Heart right ventricle (tissue), 16 donors: ENCODE measurements at regions not wholly inside any gene's neighbourhood (a gene's known extent, or its start where the extent isn't known, plus 50 kb on each side); places are given as distances from the start of the nearest gene placed in this dataset.

Experiments used
- ATAC-seq, 8 donors: fragments of 200-7000 bp; cut with Tn5 transposase; one replicate each; pipeline ENCODE4 v1.9.1; 2020; ENCODE audit warnings: mild to moderate bottlenecking in 8 of 8, moderate library complexity in 8 of 8, moderate number of reproducible peaks in 1 of 8
- DNase-seq, 2 donors: peaks; one replicate each; pipeline ENCODE4 v3.0.0-alpha.2; 2020
- H3K27ac ChIP-seq, 10 donors: fragments of 200-600 bp; sonication (generic) in 2 of 10; one replicate each; pipeline versions ENCODE4 v1.5.0 to v1.8.0; 2020 to 2022; ENCODE audit warnings: mild to moderate bottlenecking in 3 of 10
- H3K27me3 ChIP-seq, 7 donors: fragments of 200-600 bp; one replicate each; pipeline ENCODE4 v1.8.0; 2021 to 2022; ENCODE audit warnings: mild to moderate bottlenecking in 2 of 7
- H3K36me3 ChIP-seq, 9 donors: fragments of 200-600 bp; sonication (generic) in 1 of 9; one replicate each; pipeline versions ENCODE4 v1.5.0 to v1.8.0; 2020 to 2022; ENCODE audit warnings: mild to moderate bottlenecking in 2 of 9
- H3K4me1 ChIP-seq, 9 donors: fragments of 200-600 bp; sonication (generic) in 1 of 9; one replicate each; pipeline versions ENCODE4 v1.5.0 to v1.8.0; 2020 to 2022; ENCODE audit warnings: mild to moderate bottlenecking in 4 of 9
- H3K4me3 ChIP-seq, 10 donors: fragments of 200-600 bp; sonication (generic) in 2 of 10; one replicate each; pipeline versions ENCODE4 v1.5.0 to v1.8.0; 2020 to 2022; ENCODE audit warnings: mild to moderate bottlenecking in 7 of 10, moderate library complexity in 2 of 10
- H3K9me3 ChIP-seq, 11 donors: fragments of 200-600 bp in 10 of 11; sonication (generic) in 2 of 11; one replicate each; pipeline versions ENCODE4 v1.5.0 to v1.8.0; 2013 to 2022; ENCODE audit warnings: mild to moderate bottlenecking in 2 of 11, control low read depth in 1 of 11, moderate library complexity in 1 of 11
- WGBS, 2 donors: extraction: QIAGEN DNeasy Blood & Tissue Kit; methylation state at CpG; one replicate each; pipeline ENCODE4 v1.1.7; 2013; ENCODE audit warnings: inconsistent platforms in 1 of 2; 5-methylcytosine and 5-hydroxymethylcytosine counted together
- intact Hi-C, 10 donors: fragments of 100-400 bp; cut with DNase I; formaldehyde crosslinking; loops; one replicate each; pipeline versions ENCODE4 v1.11.1 to v1.14.2; 2022
- TF ChIP-seq, protein P1 (sequence below), 9 donors: fragments of 200-600 bp; sonication (generic) in 2 of 9; IDR thresholded peaks; one replicate each; pipeline versions ENCODE4 v1.5.0 to v1.8.0; 2021 to 2022; ENCODE audit warnings: antibody characterized with exemption in 9 of 9, mild to moderate bottlenecking in 5 of 9, moderate library complexity in 1 of 9
- donor health status: Arrhythmogenic right ventricular cardiomyopathy.
- donor health status: ischemic (EF 13 %, LVEDD 7.1; RV severe dilation, severe dysfunction).
- donor health status: healthy with polysubstance abuse.
- donor health status: DM: no; HTN: yes; CAD: no.
- donor health status: DM: no; HTN: no; CAD: no.
- donor health status: ischemic (EF 25% LVEDD 6.9; RV normal size, moderate dysfunction).
- donor health status: ischemic (EF 25% LVEDD 5.7; RV mildly dilated, moderate dysfunction).
- donor health status: healthy.
- donor health status: DM: yes; HTN: yes; CAD: no.
- donor health status: Ischemic cardiomyopathy.
- donor health status: ischemic (EF 35%, LVEDD 5.7; RV mildly dilated, moderate dysfunction).
- donor health status: nonischemic (EF 11% LVEDD 7.7; RV severe dilation, severe dysfunction).
- donor health status: DM: yes; HTN: yes; CAD: no.
- donor health status: PGD.
- donor health status: ischemic (EF 29% LVEDD 5.4; RV normal size, mild dysfunction).
- donor health status: nonischemic (EF 23%, LVEDD 6.1; RV moderate dilation, normal function).

GRCh38 chr18:28682912-28683311, 506.0 kb upstream of the CDH2 start:
- H3K9me3 ChIP-seq = no peaks in the 10 kb centered on the region
- H3K4me3 ChIP-seq = no peak overlapping the region
- no peaks in the 10 kb centered on the region for H3K27me3 ChIP-seq
- H3K36me3 ChIP-seq = no peaks in the 10 kb centered on the region
- intact Hi-C loops = no loop called here
- H3K27ac ChIP-seq = no peak overlapping the region
- TF ChIP-seq, protein P1, sequence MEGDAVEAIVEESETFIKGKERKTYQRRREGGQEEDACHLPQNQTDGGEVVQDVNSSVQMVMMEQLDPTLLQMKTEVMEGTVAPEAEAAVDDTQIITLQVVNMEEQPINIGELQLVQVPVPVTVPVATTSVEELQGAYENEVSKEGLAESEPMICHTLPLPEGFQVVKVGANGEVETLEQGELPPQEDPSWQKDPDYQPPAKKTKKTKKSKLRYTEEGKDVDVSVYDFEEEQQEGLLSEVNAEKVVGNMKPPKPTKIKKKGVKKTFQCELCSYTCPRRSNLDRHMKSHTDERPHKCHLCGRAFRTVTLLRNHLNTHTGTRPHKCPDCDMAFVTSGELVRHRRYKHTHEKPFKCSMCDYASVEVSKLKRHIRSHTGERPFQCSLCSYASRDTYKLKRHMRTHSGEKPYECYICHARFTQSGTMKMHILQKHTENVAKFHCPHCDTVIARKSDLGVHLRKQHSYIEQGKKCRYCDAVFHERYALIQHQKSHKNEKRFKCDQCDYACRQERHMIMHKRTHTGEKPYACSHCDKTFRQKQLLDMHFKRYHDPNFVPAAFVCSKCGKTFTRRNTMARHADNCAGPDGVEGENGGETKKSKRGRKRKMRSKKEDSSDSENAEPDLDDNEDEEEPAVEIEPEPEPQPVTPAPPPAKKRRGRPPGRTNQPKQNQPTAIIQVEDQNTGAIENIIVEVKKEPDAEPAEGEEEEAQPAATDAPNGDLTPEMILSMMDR (IDR thresholded peaks at IDR 0.05) = no peak
- no peak for DNase-seq
- H3K4me1 ChIP-seq = no peaks in the 10 kb centered on the region
- no peak for ATAC-seq

DNA sequence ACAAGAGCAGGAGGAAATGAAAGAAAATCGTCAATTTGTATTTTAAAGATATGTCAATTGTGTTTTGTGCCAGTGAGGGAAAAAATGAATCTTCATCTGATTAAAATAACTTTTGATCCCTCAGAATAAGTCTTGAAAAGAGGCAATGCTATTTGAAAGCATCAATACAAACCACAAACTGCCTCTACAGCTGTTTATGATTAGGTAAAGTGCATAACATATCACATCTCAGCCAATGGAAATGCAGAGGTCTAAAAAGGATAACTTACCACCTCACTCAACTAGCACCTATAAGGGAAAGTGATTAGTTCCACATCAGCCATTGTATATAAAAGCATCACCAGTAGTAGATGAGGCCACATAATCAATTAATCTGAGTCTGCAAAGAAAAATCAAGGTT, 492.2 kb upstream of the CDH2 start:
- no peak for ATAC-seq
- WGBS, 2 donors = 84 to 94% methylated on average over 1 of the region's 1 CpG

DNA sequence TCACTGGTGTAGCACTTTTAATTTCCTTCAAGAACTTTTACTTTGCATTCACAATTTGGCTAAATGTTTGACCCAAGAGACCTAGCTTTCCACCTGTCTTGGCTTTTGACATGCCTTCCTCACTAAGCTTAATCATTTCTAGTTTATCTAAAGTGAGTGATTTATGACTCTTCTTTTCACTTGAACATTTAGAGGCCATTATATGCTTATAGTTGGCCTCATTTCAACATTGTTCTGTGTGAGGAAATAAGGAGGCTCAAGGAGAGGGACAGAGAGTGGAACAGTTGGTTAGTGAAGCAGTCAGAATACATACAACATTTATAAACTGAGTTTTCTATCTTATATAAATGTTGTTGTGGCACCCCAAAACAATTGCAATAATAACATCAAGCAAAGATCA, 489.3 kb upstream of the CDH2 start:
- TF ChIP-seq, protein P1 (IDR thresholded peaks at IDR 0.05) = no peak
- no peak overlapping the region for H3K27ac ChIP-seq
- H3K36me3 ChIP-seq = no peaks in the 10 kb centered on the region
- no peaks in the 10 kb centered on the region for H3K27me3 ChIP-seq
- H3K9me3 ChIP-seq = peaks cover 0 to 5% (median 0%) of the 10 kb centered on the region in 11 donors
- H3K4me1 ChIP-seq = no peaks in the 10 kb centered on the region
- intact Hi-C loops = no loop called here
- no peak for ATAC-seq
- no peak for DNase-seq
- H3K4me3 ChIP-seq = no peak overlapping the region

More for the DNA sequence above, 492.2 kb upstream of the CDH2 start:
- Histone ChIP-seq H3K27me3 (no peaks in the 10 kb centered on the region), H3K4me1 (no peaks in the 10 kb centered on the region), H3K4me3 (no peak overlapping the region), H3K36me3 (no peaks in the 10 kb centered on the region), H3K9me3 (peaks cover 0 to 5% (median 0%) of the 10 kb centered on the region in 11 donors), H3K27ac (no peak overlapping the region)
- DNase-seq = no peak
- intact Hi-C loops = no loop called here
- TF ChIP-seq, protein P1 (IDR thresholded peaks at IDR 0.05) = no peak

DNA sequence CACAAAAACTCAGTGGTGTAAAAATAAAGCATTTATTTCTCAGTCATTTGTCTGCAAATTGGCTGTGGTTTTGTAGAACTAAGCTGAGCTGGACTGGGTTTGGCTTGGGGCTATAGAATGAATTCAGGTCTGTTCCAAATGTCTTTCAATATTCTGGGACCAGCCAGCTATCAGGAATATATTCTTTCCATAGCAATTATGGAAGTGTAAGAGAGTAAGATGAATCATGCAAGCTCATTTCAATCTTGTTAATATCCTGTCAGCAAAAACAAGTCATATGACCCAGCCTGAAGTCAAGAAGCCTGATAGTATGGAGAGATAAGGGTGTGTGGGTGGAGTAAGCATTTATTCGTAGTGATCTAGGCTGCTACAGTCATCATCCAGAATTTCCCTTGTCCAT, 481.0 kb upstream of the CDH2 start:
- peaks cover 0 to 3% (median 0%) of the 10 kb centered on the region in 11 donors for H3K9me3 ChIP-seq
- DNase-seq (no peak), ATAC-seq (no peak)
- WGBS, 2 donors = 27 to 35% methylated on average over 1 of the region's 1 CpG
- H3K4me3 ChIP-seq = no peak overlapping the region
- H3K27me3 ChIP-seq = no peaks in the 10 kb centered on the region
- H3K27ac ChIP-seq = no peak overlapping the region
- intact Hi-C loops = no loop called here
- H3K36me3 ChIP-seq = no peaks in the 10 kb centered on the region
- no peaks in the 10 kb centered on the region for H3K4me1 ChIP-seq
- TF ChIP-seq, protein P1 (IDR thresholded peaks at IDR 0.05) = no peak

DNA sequence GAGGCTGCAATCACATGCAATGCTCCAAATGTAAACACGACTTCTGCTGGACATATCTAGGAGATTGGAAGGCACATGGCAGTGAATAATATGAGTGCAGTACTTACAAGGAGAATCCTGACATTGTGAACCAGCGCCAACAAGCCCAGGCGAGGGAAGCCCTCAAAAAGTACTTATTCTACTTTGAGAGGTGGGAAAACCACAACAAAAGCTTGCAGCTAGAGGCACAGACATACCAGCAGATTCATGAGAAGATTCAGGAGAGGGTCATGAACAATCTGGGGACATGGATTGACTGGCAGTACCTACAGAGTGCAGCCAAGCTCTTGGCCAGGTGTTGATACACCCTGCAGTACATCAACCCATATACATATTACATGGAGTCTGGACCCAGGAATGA, 475.7 kb upstream of the CDH2 start:
- TF ChIP-seq, protein P1 (IDR thresholded peaks at IDR 0.05) = no peak
- no peak for DNase-seq
- H3K9me3 ChIP-seq = peaks cover 0 to 3% (median 0%) of the 10 kb centered on the region in 11 donors
- no peaks in the 10 kb centered on the region for H3K36me3 ChIP-seq
- WGBS, 2 donors = 86 to 92% methylated on average over 3 of the region's 3 CpGs
- no peak overlapping the region for H3K27ac ChIP-seq
- no peaks in the 10 kb centered on the region for H3K27me3 ChIP-seq
- no peak for ATAC-seq
- H3K4me3 ChIP-seq = no peak overlapping the region
- H3K4me1 ChIP-seq = no peaks in the 10 kb centered on the region
- intact Hi-C loops = no loop called here
